Neural cell (in vitro differentiated cells): ENCODE measurements at regions not wholly inside any gene's neighbourhood (a gene's known extent, or its start where the extent isn't known, plus 50 kb on each side); places are given as distances from the start of the nearest gene placed in this dataset.

Experiments
- H2AFZ ChIP-seq: fragments of 200-600, 300-800 bp; sonication (generic), shearing (Covaris generic); 2 replicates; pipeline ENCODE4 v1.6.0; 2014; ENCODE audit warnings: low read depth, mild to moderate bottlenecking, antibody characterized with exemption, low read length, moderate library complexity
- H3F3A ChIP-seq: fragments of 200-600 bp; shearing (Covaris generic); 2 replicates; pipeline ENCODE4 v1.6.1; 2016; ENCODE audit warnings: mild to moderate bottlenecking, moderate library complexity, mixed read lengths, antibody characterized with exemption, low read length; ENCODE audit not compliant: insufficient read depth, poor library complexity, severe bottlenecking
- H3K27ac ChIP-seq: fragments of 200-600, 300-800 bp; sonication (generic), shearing (Covaris generic); 2 replicates; pipeline ENCODE4 v1.5.1; 2014; ENCODE audit warnings: mild to moderate bottlenecking, low read length, moderate library complexity
- H3K27me3 ChIP-seq: fragments of 300-800, 200-600 bp; sonication (generic), shearing (Covaris generic); 2 replicates; pipeline ENCODE4 v1.6.0; 2014; ENCODE audit warnings: mild to moderate bottlenecking, low read depth, low read length, moderate library complexity; ENCODE audit not compliant: insufficient read depth
- H3K36me3 ChIP-seq: fragments of 300-800, 200-600 bp; sonication (generic), shearing (Covaris generic); 2 replicates; pipeline ENCODE4 v1.5.1; 2014; ENCODE audit warnings: mild to moderate bottlenecking, antibody characterized with exemption, low read length, moderate library complexity; ENCODE audit not compliant: insufficient read depth
- H3K4me2 ChIP-seq: fragments of 300-800, 200-600 bp; sonication (generic), shearing (Covaris generic); 2 replicates; pipeline ENCODE4 v1.6.0; 2014; ENCODE audit warnings: mild to moderate bottlenecking, low read length
- H3K4me3 ChIP-seq: fragments of 300-800, 200-600 bp; sonication (generic), shearing (Covaris generic); 2 replicates; pipeline ENCODE4 v1.5.1; 2014; ENCODE audit warnings: mild to moderate bottlenecking, low read length, moderate library complexity
- H3K79me2 ChIP-seq: fragments of 200-600 bp; shearing (Covaris generic); replicated peaks from 2 replicates; pipeline ENCODE4 v1.6.0; 2014; ENCODE audit warnings: mild to moderate bottlenecking, low read length, moderate library complexity; ENCODE audit not compliant: insufficient read depth
- H3K9ac ChIP-seq: fragments of 300-800, 200-600 bp; sonication (generic), shearing (Covaris generic); 2 replicates; pipeline ENCODE4 v1.6.1; 2016; ENCODE audit warnings: mild to moderate bottlenecking, low read length, mixed read lengths
- H3K9me2 ChIP-seq: fragments of 200-600 bp; shearing (Covaris generic); 2 replicates; pipeline ENCODE4 v1.6.1; 2016; ENCODE audit warnings: mild to moderate bottlenecking, low read length, mixed read lengths; ENCODE audit not compliant: insufficient read depth
- H3K9me3 ChIP-seq: fragments of 200-600, 300-800 bp; sonication (generic), shearing (Covaris generic); 2 replicates; pipeline ENCODE4 v1.6.1; 2016; ENCODE audit warnings: mild to moderate bottlenecking, mixed run types, low read length, moderate library complexity, mixed read lengths
- H4K20me1 ChIP-seq: fragments of 200-600 bp; shearing (Covaris generic); 2 replicates; pipeline ENCODE4 v1.6.1; 2016; ENCODE audit warnings: mild to moderate bottlenecking, mixed run types; ENCODE audit not compliant: insufficient read depth
- EP300 ChIP-seq: fragments of 450-650 bp; conservative IDR thresholded peaks from 2 replicates; pipeline ENCODE4 v1.6.1; 2014; ENCODE audit warnings: antibody characterized with exemption, mild to moderate bottlenecking, moderate library complexity; ENCODE audit not compliant: poor library complexity, severe bottlenecking
- EZH2 ChIP-seq: fragments of 200-600, 300-800 bp; shearing (Covaris generic), sonication (generic); IDR thresholded peaks from 2 replicates; pipeline ENCODE4 v1.6.1; 2014; ENCODE audit warnings: antibody characterized with exemption, low read length, borderline replicate concordance, mild to moderate bottlenecking; ENCODE audit not compliant: insufficient read depth, poor library complexity, severe bottlenecking
- MXI1 ChIP-seq: fragments of 450-650 bp; conservative IDR thresholded peaks from 2 replicates; pipeline ENCODE4 v1.6.1; 2014; ENCODE audit warnings: antibody characterized with exemption, mild to moderate bottlenecking; ENCODE audit not compliant: poor library complexity, severe bottlenecking
- POLR2AphosphoS5 ChIP-seq: IDR thresholded peaks from 2 replicates; pipeline ENCODE4 v1.6.1; 2012
- RAD21 ChIP-seq: fragments of 450-650 bp; conservative IDR thresholded peaks from 2 replicates; pipeline ENCODE4 v1.6.1; 2014; ENCODE audit warnings: antibody characterized with exemption, mild to moderate bottlenecking, moderate library complexity
- SMC3 ChIP-seq: fragments of 450-650 bp; conservative IDR thresholded peaks from 2 replicates; pipeline ENCODE4 v1.6.1; 2014; ENCODE audit warnings: antibody characterized with exemption, mild to moderate bottlenecking, moderate library complexity; ENCODE audit not compliant: poor library complexity
- TAF1 ChIP-seq: IDR thresholded peaks from 2 replicates; pipeline ENCODE4 v1.6.1; 2012; ENCODE audit warnings: low read depth
- TF ChIP-seq, protein P1 (sequence below): IDR thresholded peaks from 2 replicates; pipeline ENCODE4 v1.6.1; 2012; ENCODE audit warnings: borderline replicate concordance
- TF ChIP-seq, protein P2 (sequence below): fragments of 450-650 bp; IDR thresholded peaks from 2 replicates; pipeline ENCODE4 v1.5.1; 2014; ENCODE audit warnings: antibody characterized with exemption, mild to moderate bottlenecking, moderate library complexity; ENCODE audit not compliant: poor library complexity, severe bottlenecking

DNA sequence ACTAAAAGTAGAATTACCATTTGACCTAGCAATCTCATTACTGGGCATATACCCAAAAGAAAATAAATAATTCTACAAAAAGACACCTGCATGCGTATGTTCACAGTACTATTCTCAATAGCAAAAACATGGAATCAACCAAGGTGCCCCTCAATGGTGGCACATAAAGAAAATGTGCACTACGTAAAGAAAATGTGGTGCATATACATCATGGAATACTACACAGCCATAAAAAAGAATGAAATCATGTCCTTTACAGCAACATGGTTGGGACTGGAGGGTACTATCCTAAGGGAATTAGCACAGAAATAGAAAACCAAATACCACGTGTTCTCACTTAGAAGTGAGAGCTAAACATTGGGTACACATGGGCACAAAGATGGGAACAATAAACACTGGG is 250.7 kb upstream of the TNP1 start:
- H3K4me3 ChIP-seq = no peak overlapping the region
- H3K9ac ChIP-seq = no peak overlapping the region
- H3F3A ChIP-seq = no peaks in the 10 kb centered on the region
- no peak for TF ChIP-seq TAF1
- TF ChIP-seq, protein P1, sequence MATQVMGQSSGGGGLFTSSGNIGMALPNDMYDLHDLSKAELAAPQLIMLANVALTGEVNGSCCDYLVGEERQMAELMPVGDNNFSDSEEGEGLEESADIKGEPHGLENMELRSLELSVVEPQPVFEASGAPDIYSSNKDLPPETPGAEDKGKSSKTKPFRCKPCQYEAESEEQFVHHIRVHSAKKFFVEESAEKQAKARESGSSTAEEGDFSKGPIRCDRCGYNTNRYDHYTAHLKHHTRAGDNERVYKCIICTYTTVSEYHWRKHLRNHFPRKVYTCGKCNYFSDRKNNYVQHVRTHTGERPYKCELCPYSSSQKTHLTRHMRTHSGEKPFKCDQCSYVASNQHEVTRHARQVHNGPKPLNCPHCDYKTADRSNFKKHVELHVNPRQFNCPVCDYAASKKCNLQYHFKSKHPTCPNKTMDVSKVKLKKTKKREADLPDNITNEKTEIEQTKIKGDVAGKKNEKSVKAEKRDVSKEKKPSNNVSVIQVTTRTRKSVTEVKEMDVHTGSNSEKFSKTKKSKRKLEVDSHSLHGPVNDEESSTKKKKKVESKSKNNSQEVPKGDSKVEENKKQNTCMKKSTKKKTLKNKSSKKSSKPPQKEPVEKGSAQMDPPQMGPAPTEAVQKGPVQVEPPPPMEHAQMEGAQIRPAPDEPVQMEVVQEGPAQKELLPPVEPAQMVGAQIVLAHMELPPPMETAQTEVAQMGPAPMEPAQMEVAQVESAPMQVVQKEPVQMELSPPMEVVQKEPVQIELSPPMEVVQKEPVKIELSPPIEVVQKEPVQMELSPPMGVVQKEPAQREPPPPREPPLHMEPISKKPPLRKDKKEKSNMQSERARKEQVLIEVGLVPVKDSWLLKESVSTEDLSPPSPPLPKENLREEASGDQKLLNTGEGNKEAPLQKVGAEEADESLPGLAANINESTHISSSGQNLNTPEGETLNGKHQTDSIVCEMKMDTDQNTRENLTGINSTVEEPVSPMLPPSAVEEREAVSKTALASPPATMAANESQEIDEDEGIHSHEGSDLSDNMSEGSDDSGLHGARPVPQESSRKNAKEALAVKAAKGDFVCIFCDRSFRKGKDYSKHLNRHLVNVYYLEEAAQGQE = no peak
- TF ChIP-seq MXI1 = no peak
- TF ChIP-seq, protein P2, sequence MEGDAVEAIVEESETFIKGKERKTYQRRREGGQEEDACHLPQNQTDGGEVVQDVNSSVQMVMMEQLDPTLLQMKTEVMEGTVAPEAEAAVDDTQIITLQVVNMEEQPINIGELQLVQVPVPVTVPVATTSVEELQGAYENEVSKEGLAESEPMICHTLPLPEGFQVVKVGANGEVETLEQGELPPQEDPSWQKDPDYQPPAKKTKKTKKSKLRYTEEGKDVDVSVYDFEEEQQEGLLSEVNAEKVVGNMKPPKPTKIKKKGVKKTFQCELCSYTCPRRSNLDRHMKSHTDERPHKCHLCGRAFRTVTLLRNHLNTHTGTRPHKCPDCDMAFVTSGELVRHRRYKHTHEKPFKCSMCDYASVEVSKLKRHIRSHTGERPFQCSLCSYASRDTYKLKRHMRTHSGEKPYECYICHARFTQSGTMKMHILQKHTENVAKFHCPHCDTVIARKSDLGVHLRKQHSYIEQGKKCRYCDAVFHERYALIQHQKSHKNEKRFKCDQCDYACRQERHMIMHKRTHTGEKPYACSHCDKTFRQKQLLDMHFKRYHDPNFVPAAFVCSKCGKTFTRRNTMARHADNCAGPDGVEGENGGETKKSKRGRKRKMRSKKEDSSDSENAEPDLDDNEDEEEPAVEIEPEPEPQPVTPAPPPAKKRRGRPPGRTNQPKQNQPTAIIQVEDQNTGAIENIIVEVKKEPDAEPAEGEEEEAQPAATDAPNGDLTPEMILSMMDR = no peak
- TF ChIP-seq EZH2 = no peak
- TF ChIP-seq EP300 = no peak
- no peak for TF ChIP-seq RAD21
- TF ChIP-seq POLR2AphosphoS5 = no peak
- TF ChIP-seq SMC3 = no peak
- no peak overlapping the region for H3K27ac ChIP-seq
- no peaks in the 10 kb centered on the region for H3K9me3 ChIP-seq
- H3K79me2 ChIP-seq = no peaks in the 10 kb centered on the region
- H3K36me3 ChIP-seq = no peaks in the 10 kb centered on the region
- H3K4me2 ChIP-seq = no peak overlapping the region
- no peaks in the 10 kb centered on the region for H4K20me1 ChIP-seq
- H3K9me2 ChIP-seq = no peaks in the 10 kb centered on the region
- no peak overlapping the region for H2AFZ ChIP-seq
- H3K27me3 ChIP-seq = no peaks in the 10 kb centered on the region

DNA sequence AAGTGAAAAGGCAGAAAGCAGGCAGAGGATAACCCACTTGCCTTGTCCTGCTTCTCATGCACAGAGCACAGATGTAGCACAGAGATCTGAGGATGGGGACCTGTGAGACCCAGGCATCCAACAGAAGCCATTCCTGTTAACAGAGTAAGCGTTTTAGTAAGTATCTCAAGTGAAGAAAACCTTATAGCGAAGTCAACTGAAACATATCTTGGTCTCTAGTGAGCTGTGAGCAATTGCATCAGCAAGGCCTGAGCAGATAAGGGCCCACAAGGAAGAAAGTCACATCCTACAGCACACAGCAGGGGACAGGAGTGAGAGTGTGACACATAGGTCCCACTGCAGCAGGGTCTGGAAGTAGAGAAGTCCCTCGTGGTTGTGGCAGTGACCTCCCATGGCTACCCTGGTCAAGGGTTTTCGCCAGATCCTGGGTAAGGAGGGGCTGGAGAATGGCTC is 248.7 kb upstream of the TNP1 start:
- no peaks in the 10 kb centered on the region for H3K9me3 ChIP-seq
- H2AFZ ChIP-seq = no peak overlapping the region
- H3K27me3 ChIP-seq = no peaks in the 10 kb centered on the region
- no peaks in the 10 kb centered on the region for H4K20me1 ChIP-seq
- no peaks in the 10 kb centered on the region for H3K36me3 ChIP-seq
- H3K4me2 ChIP-seq = no peak overlapping the region
- H3F3A ChIP-seq = no peaks in the 10 kb centered on the region
- H3K79me2 ChIP-seq = no peaks in the 10 kb centered on the region
- no peak overlapping the region for H3K4me3 ChIP-seq
- no peak overlapping the region for H3K9ac ChIP-seq
- no peak for TF ChIP-seq TAF1
- no peak for TF ChIP-seq MXI1
- no peak for TF ChIP-seq SMC3
- TF ChIP-seq, protein P1 = no peak
- TF ChIP-seq EP300 = no peak
- TF ChIP-seq EZH2 = no peak
- no peak for TF ChIP-seq RAD21
- TF ChIP-seq, protein P2 = no peak
- no peak for TF ChIP-seq POLR2AphosphoS5
- H3K27ac ChIP-seq = no peak overlapping the region
- no peaks in the 10 kb centered on the region for H3K9me2 ChIP-seq
